Stimulated activated CD4-positive, alpha-beta T cell treated with anti-CD3 and anti-CD28 coated beads, TNF-alpha, amount 100 ng/mL, for 4 hours (primary cell): ENCODE measurements at regions not wholly inside any gene's neighbourhood (a gene's known extent, or its start where the extent isn't known, plus 50 kb on each side); places are given as distances from the start of the nearest gene placed in this dataset.

Experiments
- DNase-seq, 3 experiments: peaks; one replicate each; pipeline ENCODE4 v3.0.0-alpha.2; 2020; ENCODE audit warnings: low read depth in 3 of 3

DNA sequence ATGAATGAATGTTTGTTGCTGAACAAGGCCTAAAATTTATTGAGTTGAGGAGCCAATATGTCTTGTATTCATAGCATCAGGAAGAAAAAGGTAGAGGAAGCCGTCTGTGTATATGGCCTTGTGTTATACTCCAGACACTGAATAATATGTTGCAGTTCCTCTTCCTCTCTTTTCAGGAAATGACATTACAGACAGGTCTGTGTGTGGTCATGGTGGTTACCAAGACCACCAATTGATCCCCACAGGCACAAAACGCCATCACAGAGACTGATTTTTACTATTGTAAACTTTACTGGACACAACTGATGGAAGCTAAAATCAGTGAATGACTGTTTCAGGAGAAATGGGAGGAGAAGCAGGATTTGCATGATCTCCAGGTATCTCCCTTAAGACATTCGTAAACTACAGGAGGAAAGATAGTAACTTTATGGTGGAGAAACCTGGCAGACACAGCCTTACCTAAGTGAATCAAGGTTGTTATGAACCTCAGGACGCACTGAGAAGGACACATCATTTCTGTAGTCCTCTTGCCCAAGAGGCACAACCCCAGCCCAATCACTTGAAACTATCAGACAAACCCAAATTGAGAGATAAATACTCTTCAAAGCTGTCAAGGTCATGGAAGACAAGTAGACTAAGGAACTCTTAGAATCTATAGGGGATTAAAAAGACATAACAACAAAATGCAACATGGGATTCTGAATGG lies 334.1 kb upstream of the RGS6 start:
- no peak for DNase-seq

DNA sequence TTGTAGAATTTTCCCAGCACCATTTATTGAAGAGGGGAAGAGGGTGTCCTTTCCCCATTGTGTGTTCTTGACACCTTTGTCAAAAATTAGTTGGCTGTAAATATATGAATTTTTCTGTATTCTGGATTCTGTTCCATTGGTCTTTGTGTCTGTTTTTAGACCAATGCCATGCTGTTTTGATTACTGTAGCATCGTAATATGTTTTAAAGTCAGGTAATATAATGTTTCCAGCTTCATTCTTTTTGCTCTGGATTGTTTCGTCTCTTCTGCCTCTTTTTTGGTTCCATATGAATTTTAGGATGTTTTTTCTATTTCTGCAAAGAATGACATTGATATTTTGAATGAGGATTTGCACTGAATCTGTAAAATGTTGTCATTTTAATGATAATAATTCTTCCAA lies 331.9 kb upstream of the RGS6 start:
- DNase-seq = no peak

DNA sequence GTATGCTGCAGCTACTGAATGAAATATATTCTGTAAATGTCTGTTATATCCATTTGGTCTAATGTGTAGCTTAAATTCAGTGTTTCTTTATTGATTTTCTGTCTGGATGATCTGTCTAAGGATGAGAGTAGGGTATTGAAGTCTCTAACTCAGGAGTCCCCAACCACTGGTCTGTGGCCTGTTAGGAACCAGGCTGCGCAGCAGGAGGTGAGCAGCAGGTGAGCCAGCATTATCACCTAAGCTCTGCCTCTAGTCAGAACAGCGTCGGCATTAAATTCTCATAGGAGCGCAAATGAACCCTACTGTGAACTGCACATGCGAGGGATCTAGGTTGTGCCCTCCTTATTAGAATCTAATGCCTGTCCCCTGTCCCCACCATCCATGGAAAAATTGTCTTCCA lies 329.7 kb upstream of the RGS6 start:
- DNase-seq = no peak

DNA sequence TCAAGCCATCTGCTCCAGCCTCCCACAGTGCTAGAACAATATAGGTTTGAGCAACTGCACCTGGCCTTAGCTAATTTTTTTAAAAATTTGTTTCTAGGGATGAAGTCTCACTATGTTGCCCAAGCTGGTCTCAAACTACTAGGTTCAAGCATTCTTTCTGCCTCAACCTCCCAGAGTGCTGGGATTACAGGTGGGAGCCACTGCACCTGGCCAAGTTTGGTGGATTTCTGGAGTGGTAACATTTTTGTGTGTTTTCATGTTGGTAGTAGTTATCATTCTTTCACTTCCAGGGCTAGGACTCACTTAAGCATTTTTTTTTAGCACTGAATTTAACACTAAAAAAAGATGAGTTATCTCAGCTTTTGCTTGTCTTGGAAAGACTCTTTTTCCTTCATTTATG lies 328.0 kb upstream of the RGS6 start:
- DNase-seq = no peak

DNA sequence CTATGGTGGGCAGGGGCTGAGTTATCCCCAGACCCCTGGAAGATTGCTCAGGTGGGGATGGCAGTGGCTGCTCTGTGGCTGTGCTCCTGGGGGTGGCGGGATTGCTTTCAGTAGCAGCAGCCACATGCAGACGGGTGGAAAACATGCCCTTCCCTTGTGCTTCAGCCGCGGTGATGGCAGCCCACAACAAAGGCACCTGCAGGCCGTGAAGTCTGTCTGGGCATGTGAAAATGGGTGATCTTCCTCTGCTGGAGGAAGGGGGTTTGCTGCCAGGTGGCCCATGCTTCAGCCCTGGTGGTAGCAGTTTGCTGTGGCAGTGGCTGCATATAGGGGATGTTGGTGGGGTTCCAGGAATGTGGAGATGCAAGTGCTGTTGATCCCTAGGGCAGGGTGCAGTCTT lies 326.2 kb upstream of the RGS6 start:
- no peak for DNase-seq

DNA sequence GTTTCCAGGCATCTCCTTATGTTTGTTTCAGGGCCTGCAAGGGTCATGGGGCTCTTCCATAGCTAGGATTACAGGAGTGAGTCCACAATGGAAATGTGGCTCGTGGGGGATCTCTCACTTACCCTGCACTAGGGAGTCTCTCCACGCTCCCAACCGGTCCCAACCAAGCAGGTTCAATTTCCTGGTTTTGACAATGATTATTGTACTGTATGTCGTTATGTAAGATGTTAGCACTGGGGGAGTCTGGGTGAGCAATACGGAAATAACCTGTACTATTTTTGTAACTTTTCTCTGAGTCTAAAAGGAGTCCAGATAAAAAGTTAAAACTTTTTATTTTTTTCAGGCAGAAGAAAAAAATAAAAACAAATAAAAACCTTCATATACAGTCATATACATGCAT lies 325.7 kb upstream of the RGS6 start:
- no peak for DNase-seq

DNA sequence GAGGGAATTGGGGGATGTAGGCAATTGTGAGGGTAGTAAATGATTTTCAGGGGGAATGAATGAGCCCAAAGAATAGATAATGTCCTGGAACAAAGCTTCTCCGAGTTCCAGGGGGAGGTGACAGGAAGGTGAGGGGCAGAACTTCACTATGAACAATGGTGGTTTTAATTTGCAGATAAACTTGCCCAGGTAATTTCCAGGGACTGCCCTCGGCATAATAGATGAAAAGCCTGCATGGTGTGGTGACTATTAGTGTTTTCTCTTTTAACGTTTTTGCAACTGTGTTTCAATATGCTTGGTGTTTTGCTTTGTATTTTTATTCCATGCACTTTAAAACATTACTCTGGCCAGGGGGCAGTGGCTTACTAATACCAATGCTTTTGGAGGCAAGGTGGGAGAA lies 325.2 kb upstream of the RGS6 start:
- DNase-seq = no peak

DNA sequence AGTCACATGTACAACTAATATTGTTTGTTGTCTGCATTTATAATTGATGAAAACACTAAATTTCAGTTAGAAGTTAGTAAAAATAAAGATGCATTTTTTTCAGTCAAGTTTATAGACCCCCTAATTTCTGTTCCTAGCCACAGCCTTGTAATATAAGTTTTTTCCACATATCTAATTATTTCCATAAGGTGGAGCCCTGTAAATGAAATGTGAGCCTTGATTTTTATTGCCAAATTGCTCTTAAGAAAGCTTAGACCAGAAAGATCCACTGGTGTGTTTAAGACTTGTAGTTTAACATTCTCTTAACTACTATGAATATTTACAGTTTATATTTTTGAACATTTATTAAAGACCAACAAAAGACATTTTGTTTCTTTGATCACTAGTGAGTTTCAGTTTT lies 322.1 kb upstream of the RGS6 start:
- DNase-seq = no peak

DNA sequence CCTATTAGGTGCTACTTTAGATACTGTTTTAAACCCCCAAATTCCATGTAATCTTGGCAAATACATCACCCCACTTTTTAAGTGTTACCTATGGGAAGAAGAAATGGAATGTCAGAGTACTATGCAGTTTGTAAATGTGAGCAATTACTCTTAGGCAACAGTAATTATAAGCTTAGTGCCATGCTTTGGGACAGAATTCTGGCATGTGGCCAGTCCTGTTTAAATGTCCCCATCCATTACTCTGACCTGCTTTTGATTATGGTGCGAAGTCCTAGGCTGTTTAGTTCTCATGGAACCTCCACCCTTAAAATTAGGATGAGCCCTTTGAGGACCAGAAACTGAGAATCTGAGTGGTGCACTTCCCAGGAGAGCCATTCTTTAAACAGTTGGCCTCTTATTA lies 321.4 kb upstream of the RGS6 start:
- no peak for DNase-seq

DNA sequence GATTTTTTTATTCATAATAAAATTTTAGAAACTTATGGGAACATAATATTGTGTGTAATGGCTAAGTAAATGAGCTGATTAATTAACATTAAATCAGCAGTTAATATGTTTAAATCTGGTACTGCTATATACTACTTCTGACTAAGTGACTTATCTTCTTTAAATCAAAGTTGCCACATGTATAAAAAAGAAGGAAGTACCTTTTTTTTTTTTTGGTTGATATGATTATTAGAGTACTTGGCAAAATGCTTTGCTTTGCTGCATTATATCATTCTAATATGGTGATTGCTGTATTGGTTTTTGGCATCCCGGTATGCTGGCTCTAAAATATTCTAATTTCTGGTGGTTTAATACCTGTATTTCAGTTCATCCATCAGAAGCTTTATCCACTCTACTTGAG lies 319.1 kb upstream of the RGS6 start:
- no peak for DNase-seq

DNA sequence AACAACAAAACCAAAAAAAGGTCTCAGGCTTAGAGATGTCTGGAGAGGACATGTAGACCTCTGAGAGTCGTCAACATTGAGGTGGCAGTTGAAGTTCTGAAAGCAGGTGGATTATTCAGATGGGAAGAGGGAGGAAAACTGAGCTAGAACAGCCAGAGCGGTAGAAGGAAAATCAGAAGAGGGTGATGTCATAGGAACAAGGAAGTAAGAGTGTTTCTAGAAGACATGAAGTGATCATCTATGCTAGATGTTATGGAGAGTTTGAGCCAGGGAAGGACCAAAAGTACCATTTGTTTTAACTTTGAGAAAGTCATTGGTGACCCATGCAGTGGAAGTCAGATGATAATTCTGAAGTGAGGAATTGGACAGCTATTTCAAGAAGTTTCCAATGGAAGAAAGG lies 316.2 kb upstream of the RGS6 start:
- DNase-seq = no peak

DNA sequence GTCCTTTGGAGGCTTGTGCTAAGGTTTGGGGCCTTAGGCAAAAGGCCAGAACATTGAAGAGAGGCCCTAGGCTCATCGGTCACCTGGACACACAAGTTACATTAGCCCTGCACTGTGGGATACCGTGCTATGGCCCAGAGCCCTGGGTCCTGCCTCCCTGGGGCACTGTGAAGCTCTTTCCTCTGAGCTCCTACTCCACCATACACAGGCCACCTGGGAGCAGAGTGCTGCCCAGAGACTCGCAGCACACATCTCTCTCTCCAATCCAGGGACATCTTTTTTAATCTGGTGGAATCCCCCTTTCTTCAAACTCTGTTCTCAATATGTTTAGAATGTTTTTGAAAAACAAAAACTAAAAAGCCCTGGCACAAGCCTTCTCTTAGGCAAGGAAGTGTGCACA lies 314.2 kb upstream of the RGS6 start:
- DNase-seq = no peak

DNA sequence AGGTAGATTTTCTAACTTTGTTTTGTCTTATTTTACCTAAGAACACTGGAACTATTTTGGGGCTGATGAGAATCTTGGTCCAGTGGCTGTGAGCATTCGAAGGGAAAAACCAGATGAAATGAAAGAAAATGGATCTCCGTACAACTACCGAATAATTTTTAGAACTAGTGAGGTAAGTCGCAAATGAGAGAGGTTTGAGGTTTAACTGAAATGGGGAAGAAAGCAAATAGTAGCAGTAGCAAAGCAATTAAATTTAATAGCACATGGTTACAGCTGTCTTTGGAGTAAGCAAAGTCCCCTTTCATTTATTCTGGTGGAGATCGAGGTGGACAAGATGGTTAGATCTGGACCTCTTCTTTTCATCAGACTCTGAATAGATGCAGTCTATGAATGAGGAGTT lies 313.5 kb upstream of the RGS6 start:
- no peak for DNase-seq

DNA sequence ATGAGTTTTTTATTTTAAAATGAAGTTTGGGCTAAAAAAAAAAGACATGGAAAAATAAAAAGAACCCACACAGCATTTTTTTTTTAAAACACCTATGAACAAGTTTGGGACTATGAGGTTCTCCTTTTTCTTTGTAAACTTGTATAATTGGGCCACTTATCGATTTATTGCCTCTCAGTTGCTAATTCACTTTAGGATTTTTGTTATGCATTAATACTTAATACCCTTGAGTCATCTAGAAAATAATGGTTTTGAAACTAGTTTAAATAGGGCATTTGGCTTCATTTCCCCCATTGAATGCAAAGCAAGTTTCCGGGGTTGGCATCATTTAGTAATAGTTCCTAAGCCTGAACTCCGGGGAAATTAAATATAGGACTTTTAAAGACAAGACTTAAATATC lies 312.8 kb upstream of the RGS6 start:
- DNase-seq = no peak

DNA sequence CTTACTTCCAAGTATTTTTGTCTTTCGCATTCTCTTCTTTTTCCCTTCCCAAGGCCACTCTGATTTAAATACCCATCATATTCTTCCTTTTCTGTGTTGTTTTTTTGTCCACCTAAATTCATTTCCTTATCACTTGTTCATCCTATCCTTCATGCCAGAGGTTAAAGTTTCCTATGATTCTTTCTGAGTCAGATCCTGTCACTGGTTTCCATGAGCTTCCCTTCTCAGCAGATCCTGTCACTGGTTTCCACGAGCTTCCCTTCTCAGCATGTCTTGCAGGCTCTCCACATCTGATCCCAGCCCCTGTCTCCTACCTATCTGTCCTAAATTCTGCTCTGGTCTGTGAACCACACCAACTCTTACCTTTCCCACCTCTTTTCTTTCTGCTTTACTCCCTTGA lies 311.8 kb upstream of the RGS6 start:
- no peak for DNase-seq

DNA sequence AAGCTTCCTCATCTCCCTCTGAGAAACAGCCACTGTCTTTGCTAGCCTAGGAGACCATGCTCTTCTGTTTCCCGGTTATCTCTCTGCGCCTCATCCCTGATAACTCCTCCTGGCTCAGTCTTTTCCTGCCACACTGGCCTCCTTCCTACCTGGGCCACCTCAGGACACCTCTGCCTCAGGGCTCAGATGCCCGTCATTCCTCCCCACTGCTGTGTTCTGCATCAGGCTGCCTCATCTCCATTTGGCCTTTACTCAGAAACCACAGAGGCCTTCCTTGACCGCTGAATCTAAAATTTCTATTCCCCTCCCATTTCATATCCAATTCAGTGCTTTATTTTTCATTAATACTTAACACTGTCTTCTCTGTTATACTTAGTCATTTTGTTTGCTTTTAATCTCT lies 311.0 kb upstream of the RGS6 start:
- no peak for DNase-seq

DNA sequence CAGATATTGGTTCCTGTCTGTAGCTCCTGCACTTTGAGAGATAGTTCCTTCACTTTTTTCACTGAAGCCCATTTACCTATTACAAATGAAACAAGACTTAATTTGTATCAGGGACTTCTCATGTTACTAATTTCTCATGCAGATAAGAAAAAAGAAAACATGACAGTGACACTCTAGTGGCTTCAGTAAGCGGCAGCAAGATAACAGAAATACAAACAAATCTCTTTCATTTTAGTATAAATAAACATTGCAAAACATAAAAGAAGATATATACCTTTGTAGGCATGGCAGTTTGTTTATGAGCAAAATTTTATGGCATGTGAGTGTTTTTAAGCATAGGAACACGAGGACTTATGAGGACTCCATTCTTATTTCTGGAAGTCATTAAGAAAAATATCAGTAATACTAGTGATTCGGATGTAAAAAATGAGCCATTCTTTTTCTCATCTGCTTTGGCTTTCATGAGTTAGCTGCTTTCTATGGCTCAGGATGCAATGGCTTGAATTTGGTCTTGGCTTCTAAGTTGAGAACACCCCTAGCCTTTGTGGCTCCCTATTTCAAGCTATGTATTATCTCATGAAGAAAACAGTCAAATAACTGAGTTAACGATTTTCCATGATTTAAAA lies 310.1 kb upstream of the RGS6 start:
- DNase-seq = no peak

DNA sequence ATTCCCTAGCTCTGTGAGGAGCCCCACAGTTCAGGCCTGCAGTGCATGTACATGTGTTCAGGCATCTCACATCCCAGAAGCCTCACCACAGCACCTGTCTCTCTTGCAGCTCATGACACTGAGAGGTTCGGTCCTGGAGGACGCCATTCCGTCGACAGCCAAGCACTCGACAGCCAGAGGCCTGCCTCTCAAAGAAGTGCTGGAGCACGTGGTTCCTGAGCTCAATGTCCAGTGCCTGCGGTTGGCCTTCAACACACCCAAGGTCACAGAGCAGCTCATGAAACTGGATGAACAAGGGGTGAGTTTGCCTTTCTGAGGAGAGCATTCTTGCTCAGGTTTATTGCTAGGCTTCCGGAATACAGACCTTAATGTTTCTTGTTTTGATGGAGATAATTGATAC lies 308.3 kb upstream of the RGS6 start:
- DNase-seq = no peak

DNA sequence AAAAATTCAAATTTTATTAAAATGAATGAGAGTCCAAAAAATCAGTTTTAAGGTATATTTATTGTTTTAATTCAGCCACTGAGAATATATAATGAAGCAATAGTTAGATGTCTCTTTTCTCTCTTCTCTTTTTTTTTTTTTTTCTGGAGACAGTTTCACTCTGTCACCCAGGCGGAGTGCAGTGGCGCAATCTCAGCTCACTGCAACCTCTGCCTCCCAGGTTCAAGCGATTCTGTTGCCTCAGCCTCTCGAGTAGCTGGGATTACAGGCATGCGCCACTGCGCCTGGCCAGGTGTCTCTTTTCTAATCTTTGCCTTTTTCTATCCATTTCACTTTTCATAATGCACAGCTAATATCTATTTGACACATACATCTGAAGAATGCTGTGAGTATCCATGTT lies 307.1 kb upstream of the RGS6 start:
- no peak for DNase-seq

DNA sequence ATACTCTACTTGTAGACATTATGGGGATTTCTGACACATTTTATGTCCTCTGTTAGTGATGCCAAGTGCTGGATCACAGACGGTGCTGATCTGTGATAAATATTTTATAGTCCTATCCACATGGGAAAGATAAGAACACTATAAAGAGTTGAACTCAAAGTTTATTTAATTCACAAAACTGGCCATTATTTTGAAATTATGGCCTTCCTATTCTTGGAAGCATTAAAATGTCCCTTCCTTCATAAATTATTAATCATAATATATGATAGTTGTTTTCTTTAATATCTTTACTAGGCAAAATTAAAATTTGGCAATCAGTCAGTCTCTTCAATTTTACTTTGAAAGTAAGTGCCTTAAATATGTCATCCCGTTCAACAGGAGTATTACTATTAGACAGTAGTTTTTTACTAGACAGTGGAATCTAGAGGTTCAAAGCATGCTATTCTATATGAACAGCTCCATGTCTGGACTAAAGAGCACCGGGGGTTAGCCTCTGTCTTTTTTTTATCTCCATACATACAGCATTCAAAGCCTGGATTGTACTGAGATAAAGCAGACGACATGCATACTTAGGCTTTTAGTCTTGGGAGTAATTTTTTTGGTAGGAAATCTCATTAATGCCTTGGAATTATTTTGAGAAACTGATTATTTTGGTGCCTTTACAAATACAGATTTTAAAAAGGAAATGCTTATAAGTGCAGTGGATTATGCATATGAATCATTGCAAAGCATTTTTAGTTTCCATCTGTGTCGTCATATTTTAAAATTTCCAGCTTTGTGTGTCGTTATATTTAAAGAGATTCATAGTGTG lies 306.1 kb upstream of the RGS6 start:
- DNase-seq = no peak

DNA sequence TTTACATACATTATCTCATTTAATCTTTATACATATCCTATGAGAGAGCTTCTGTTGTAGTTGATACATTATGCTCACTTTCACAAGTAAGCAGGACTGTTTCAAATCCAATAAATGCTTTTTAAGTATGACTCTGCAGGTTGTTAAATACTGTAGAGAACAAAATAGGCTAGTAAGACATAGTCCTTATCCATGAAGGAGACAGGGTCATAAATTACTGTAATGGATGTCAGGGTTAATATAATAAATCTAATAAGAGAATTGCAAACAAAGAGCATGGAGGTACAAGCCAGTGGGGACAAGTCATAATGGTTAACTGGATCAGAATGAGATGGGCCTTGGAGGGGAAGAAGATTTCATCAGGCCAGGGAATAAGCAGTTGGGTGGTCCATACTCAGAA lies 303.8 kb upstream of the RGS6 start:
- DNase-seq = no peak

DNA sequence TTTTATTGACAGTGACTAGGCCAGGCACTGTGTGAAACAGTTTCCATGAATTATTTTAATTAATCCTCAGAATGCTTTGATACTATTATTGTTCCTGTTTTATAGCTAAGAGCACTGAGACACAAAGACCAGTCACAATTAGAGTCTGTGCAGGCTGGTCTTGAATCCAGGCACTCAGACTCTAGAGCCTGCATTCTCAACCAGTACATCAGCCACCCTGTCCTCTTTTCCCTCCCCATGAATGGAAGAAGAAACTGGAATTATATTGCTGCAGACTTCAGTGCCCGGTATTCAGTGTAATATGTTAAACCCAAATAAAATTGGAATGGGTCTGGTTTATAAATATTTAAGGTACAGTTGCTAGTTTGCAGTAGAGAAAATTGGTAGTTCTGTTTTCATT lies 303.0 kb upstream of the RGS6 start:
- DNase-seq = no peak

DNA sequence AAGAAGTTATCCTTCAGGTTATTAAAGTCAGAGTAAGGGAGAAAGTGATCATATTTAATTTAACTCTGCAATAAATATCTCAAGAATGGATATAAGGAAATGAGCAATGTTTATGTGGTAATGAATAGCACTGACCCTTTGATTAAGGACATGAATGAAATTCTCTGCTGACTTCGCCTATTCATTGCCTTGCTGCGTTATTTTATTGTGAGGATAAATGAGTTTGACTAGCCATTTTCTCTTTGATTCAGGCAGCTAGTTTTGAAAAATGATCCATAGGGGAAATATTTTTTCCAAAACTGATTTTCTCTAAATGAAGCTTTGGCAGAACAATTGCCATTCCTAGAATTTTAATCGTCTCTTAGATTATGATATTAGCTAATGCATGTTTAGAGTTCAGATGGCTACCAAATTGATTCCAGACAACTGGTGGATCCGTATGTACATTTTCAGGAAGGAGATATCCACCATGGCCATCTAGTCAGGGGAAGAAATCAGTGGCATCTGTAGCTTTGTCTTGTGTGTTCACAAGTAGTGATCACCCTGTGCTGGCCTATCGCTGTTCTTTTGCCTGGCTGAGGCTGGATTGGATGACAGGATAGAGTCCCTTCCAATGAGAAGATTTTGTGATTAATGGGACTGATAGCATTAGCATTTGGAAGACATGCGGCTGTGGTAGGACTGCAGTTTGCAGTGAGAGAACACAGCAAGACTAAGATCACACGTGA lies 302.3 kb upstream of the RGS6 start:
- no peak for DNase-seq
